IMR-90 (cell line): ENCODE measurements at regions not wholly inside any gene's neighbourhood (a gene's known extent, or its start where the extent isn't known, plus 50 kb on each side); places are given as distances from the start of the nearest gene placed in this dataset.

Experiments used
- ATAC-seq: fragments of 200-7000 bp; cut with Tn5 transposase; 2 replicates; pipeline ENCODE4 v1.9.1; 2020; ENCODE audit warnings: low read depth, mild to moderate bottlenecking, moderate library complexity
- BruUV-seq: library from RNA; stranded (reverse); fragments of 400-500 nt; replicated peaks from 2 replicates; lab custom pipeline; 2021; lab: Mats Ljungman, UMichigan
- CTCF ChIA-PET: fragments of 300-600 bp; formaldehyde crosslinking; extraction: SDS; loops from one replicate; lab custom pipeline; 2021; ENCODE audit warnings: antibody characterized with exemption; lab: Yijun Ruan, JAX
- POLR2A ChIA-PET: fragments of 300-600 bp; sonication (Branson Sonifier 250); formaldehyde crosslinking; loops from one replicate; lab custom pipeline; 2022; ENCODE audit warnings: antibody characterized with exemption; ENCODE audit not compliant: unreplicated experiment; lab: Charles Lee
- DNase-seq: peaks from one replicate; pipeline ENCODE4 v3.0.0; 2013
- H2AFZ ChIP-seq: replicated peaks from 2 replicates; pipeline ENCODE3; 2013; ENCODE audit warnings: low read length, mild to moderate bottlenecking; ENCODE audit not compliant: poor library complexity
- H2AK5ac ChIP-seq: 2 replicates; pipeline ENCODE4 v1.6.1; 2013; ENCODE audit warnings: low read depth, low read length, inconsistent platforms
- H2AK9ac ChIP-seq: replicated peaks from 2 replicates; pipeline ENCODE3; 2013; ENCODE audit warnings: mild to moderate bottlenecking, low read depth, low read length, moderate library complexity; ENCODE audit not compliant: poor library complexity
- H2BK120ac ChIP-seq: 2 replicates; pipeline ENCODE4 v1.6.1; 2013; ENCODE audit warnings: low read depth, low read length, inconsistent platforms
- H2BK15ac ChIP-seq: 3 replicates; pipeline ENCODE4 v1.6.1; 2013; ENCODE audit warnings: low read depth, low read length, inconsistent platforms
- H2BK20ac ChIP-seq: 2 replicates; pipeline ENCODE4 v1.6.1; 2013; ENCODE audit warnings: low read depth, mild to moderate bottlenecking, inconsistent platforms, low read length, moderate library complexity
- H2BK5ac ChIP-seq: 2 replicates; pipeline ENCODE4 v1.6.1; 2013; ENCODE audit warnings: mild to moderate bottlenecking, low read depth, low read length, inconsistent platforms; ENCODE audit not compliant: poor library complexity, severe bottlenecking
- H3K14ac ChIP-seq: replicated peaks from 2 replicates; pipeline ENCODE4 v1.6.1; 2013; ENCODE audit warnings: low read depth, low read length, inconsistent platforms
- H3K18ac ChIP-seq: 2 replicates; pipeline ENCODE4 v1.6.1; 2013; ENCODE audit warnings: low read depth, low read length, control low read depth
- H3K23ac ChIP-seq: 2 replicates; pipeline ENCODE4 v1.6.1; 2013; ENCODE audit warnings: low read depth, low read length, inconsistent platforms
- H3K27ac ChIP-seq: 2 replicates; pipeline ENCODE4 v1.5.1; 2013; ENCODE audit warnings: mild to moderate bottlenecking, control low read depth, low read length; ENCODE audit not compliant: insufficient read depth
- H3K27me3 ChIP-seq: 2 replicates; pipeline ENCODE4 v1.6.1; 2013; ENCODE audit warnings: low read length; ENCODE audit not compliant: control insufficient read depth, insufficient read depth
- H3K36me3 ChIP-seq: 2 replicates; pipeline ENCODE4 v1.6.1; 2013; ENCODE audit warnings: low read length, mixed read lengths; ENCODE audit not compliant: control insufficient read depth, insufficient read depth
- H3K4ac ChIP-seq: 2 replicates; pipeline ENCODE4 v1.6.1; 2013; ENCODE audit warnings: low read depth, low read length, inconsistent platforms
- H3K4me1 ChIP-seq: 2 replicates; pipeline ENCODE4 v1.6.1; 2013; ENCODE audit warnings: low read length, mixed read lengths; ENCODE audit not compliant: control insufficient read depth, insufficient read depth
- H3K4me2 ChIP-seq: 2 replicates; pipeline ENCODE4 v1.6.1; 2013; ENCODE audit warnings: low read depth, mild to moderate bottlenecking, control low read depth, low read length, moderate library complexity
- H3K4me3 ChIP-seq: 2 replicates; pipeline ENCODE4 v1.5.1; 2013; ENCODE audit warnings: low read depth, mild to moderate bottlenecking, control low read depth, low read length, moderate library complexity; ENCODE audit not compliant: insufficient read depth
- H3K56ac ChIP-seq: 2 replicates; pipeline ENCODE4 v1.6.1; 2013; ENCODE audit warnings: low read length, inconsistent platforms; ENCODE audit not compliant: insufficient read depth; ENCODE audit errors: extremely low read depth
- H3K79me1 ChIP-seq, 2 experiments: 2 replicates each; pipeline ENCODE4 v1.6.1; 2013; ENCODE audit warnings: low read length in 2 of 2, inconsistent platforms in 1 of 2, low read depth in 1 of 2
- H3K9ac ChIP-seq: 2 replicates; pipeline ENCODE4 v1.6.1; 2013; ENCODE audit warnings: low read depth, low read length, control low read depth
- H3K9me1 ChIP-seq: 2 replicates; pipeline ENCODE4 v1.6.1; 2013; ENCODE audit warnings: low read length, inconsistent platforms; ENCODE audit not compliant: insufficient read depth
- H3K9me3 ChIP-seq: 2 replicates; pipeline ENCODE4 v1.6.1; 2013; ENCODE audit warnings: low read length; ENCODE audit not compliant: control insufficient read depth, insufficient read depth
- H4K20me1 ChIP-seq: 2 replicates; pipeline ENCODE4 v1.6.1; 2013; ENCODE audit warnings: low read length, inconsistent platforms; ENCODE audit not compliant: insufficient read depth
- H4K5ac ChIP-seq: 2 replicates; pipeline ENCODE4 v1.6.1; 2013; ENCODE audit warnings: mild to moderate bottlenecking, low read depth, low read length, control low read depth
- H4K8ac ChIP-seq, 2 experiments: 2 replicates each; pipeline ENCODE4 v1.6.1; 2013; ENCODE audit warnings: low read depth in 2 of 2, low read length in 2 of 2, control low read depth in 1 of 2, inconsistent platforms in 1 of 2
- H4K91ac ChIP-seq: 2 replicates; pipeline ENCODE4 v1.6.1; 2013; ENCODE audit warnings: low read depth, low read length, inconsistent platforms; ENCODE audit not compliant: insufficient read depth
- BHLHE40 ChIP-seq: fragments of 150-350 bp; IDR thresholded peaks from 2 replicates; pipeline ENCODE4 v1.6.1; 2016; ENCODE audit warnings: mild to moderate bottlenecking, low read depth, low read length
- CEBPB ChIP-seq: IDR thresholded peaks from 2 replicates; pipeline ENCODE4 v1.6.1; 2012; ENCODE audit warnings: low read depth, low read length, improper control_type of control experiment
- CHD1 ChIP-seq: IDR thresholded peaks from 2 replicates; pipeline ENCODE4 v1.6.1; 2012; ENCODE audit warnings: low read depth, low read length, improper control_type of control experiment
- FOS ChIP-seq: fragments of 150-350 bp; IDR thresholded peaks from 2 replicates; pipeline ENCODE4 v1.6.1; 2016; ENCODE audit warnings: low read depth, low read length
- MAFK ChIP-seq: IDR thresholded peaks from 2 replicates; pipeline ENCODE4 v1.6.1; 2012; ENCODE audit warnings: low read depth, low read length, improper control_type of control experiment
- MAZ ChIP-seq: IDR thresholded peaks from 2 replicates; pipeline ENCODE4 v1.6.1; 2012; ENCODE audit warnings: low read depth, mild to moderate bottlenecking, low read length, improper control_type of control experiment, moderate library complexity, borderline replicate concordance
- MXI1 ChIP-seq: IDR thresholded peaks from 2 replicates; pipeline ENCODE4 v1.6.1; 2012; ENCODE audit warnings: low read depth, mild to moderate bottlenecking, low read length, moderate library complexity, borderline replicate concordance
- NFE2L2 ChIP-seq: fragments of 150-350 bp; IDR thresholded peaks from 2 replicates; pipeline ENCODE4 v1.6.1; 2016; ENCODE audit warnings: low read depth, mild to moderate bottlenecking, low read length
- POLR2A ChIP-seq: IDR thresholded peaks from 2 replicates; pipeline ENCODE4 v1.6.1; 2012; ENCODE audit warnings: mild to moderate bottlenecking, low read depth, low read length
- RAD21 ChIP-seq: IDR thresholded peaks from 2 replicates; pipeline ENCODE4 v1.6.1; 2012; ENCODE audit warnings: low read length, improper control_type of control experiment
- RCOR1 ChIP-seq: IDR thresholded peaks from 2 replicates; pipeline ENCODE4 v1.6.1; 2012; ENCODE audit warnings: mild to moderate bottlenecking, low read length, improper control_type of control experiment; ENCODE audit not compliant: insufficient replicate concordance
- RFX5 ChIP-seq: IDR thresholded peaks from 2 replicates; pipeline ENCODE4 v1.8.0; 2012; ENCODE audit warnings: low read depth, mild to moderate bottlenecking, low read length, moderate library complexity
- SMC3 ChIP-seq: fragments of 150-350 bp; IDR thresholded peaks from 2 replicates; pipeline ENCODE4 v1.6.1; 2016; ENCODE audit warnings: low read depth, mild to moderate bottlenecking, antibody characterized with exemption, low read length, moderate library complexity
- USF2 ChIP-seq: fragments of 150-350 bp; IDR thresholded peaks from 2 replicates; pipeline ENCODE4 v1.6.1; 2017; ENCODE audit warnings: mild to moderate bottlenecking, antibody characterized with exemption, low read length, low read depth
- WGBS, 2 experiments: methylation state at CpG; one replicate each; pipeline versions ENCODE4 v1.1.5 to v1.1.7; 2013; ENCODE audit warnings: missing lambda C conversion rate in 2 of 2; ENCODE audit not compliant: insufficient read length in 1 of 2; ENCODE audit errors: extremely low coverage in 2 of 2; 5-methylcytosine and 5-hydroxymethylcytosine counted together
- dilution Hi-C: fragments of 300-500 bp; cut with HindIII; formaldehyde crosslinking; loops from one replicate; pipeline ENCODE4 v1.14.3; 2018; ENCODE audit warnings: low sequenced_read_pairs; ENCODE audit not compliant: unreplicated experiment
- in situ Hi-C: fragments of 300-500 bp; cut with MboI; formaldehyde crosslinking; loops from 3 replicates; pipeline ENCODE4 v1.14.3; 2019; ENCODE audit warnings: low sequenced_read_pairs, inconsistent platforms, mixed read lengths
- intact Hi-C: fragments of 100-400 bp; cut with micrococcal nuclease; formaldehyde crosslinking; loops from 2 replicates; pipeline ENCODE4 v1.10.0; 2022
- TF ChIP-seq, protein P1 (sequence below): conservative IDR thresholded peaks from 2 replicates; pipeline ENCODE4 v1.5.1; 2012; ENCODE audit warnings: mild to moderate bottlenecking, low read depth, low read length, improper control_type of control experiment
- TF ChIP-seq, protein P2 (sequence below): fragments of 150-350 bp; IDR thresholded peaks from 2 replicates; pipeline ENCODE4 v1.6.1; 2016; ENCODE audit warnings: low read depth, mild to moderate bottlenecking, low read length, moderate library complexity, borderline replicate concordance

DNA sequence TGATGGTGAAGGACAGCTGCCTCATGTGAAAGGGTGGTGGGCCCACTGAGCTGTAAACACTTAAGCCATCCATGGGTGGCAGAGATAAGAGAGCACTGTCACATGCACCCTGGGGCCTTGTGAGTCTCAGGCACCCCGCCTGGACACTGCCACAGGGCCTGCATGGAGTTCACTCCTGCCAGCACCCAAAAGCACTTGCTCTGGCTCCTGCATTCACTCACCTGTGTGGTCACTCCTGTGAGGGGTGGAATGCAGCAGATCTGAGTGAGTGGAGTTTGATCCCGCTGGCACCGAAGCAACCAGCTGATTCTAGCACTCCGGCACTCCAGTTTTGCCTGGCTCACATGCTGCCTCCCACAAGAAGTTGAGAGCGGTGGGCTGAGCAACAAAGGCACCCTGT lies 1142.1 kb upstream of the PRMT6 start:
- Histone ChIP-seq H4K20me1 (no peaks in the 10 kb centered on the region), H3K36me3 (no peaks in the 10 kb centered on the region), H3K79me1 (no peaks in the 10 kb centered on the region), H3K9me3 (peaks cover 20% of the 10 kb centered on the region), H3K23ac (no peak overlapping the region), H2BK120ac (no peak overlapping the region), H3K9ac (no peak overlapping the region), H4K8ac (no peak overlapping the region), H4K5ac (no peak overlapping the region), H3K4me1 (no peaks in the 10 kb centered on the region), H3K18ac (no peak overlapping the region), H2BK5ac (no peak overlapping the region), H3K56ac (no peak overlapping the region), H3K9me1 (no peaks in the 10 kb centered on the region), H2BK20ac (no peak overlapping the region), H4K91ac (no peak overlapping the region), H3K4ac (no peak overlapping the region), H3K4me3 (no peak overlapping the region), H3K27ac (no peak overlapping the region), H3K27me3 (no peaks in the 10 kb centered on the region), H3K4me2 (no peak overlapping the region), H2AK9ac (no peak overlapping the region), H2AK5ac (no peak overlapping the region), H3K14ac (no peak overlapping the region), H2BK15ac (no peak overlapping the region), H2AFZ (no peak overlapping the region)
- TF ChIP-seq FOS (no peak), MXI1 (no peak), MAFK (no peak), CEBPB (no peak), CHD1 (no peak), BHLHE40 (no peak), USF2 (no peak), RFX5 (no peak), RAD21 (no peak), RCOR1 (no peak), NFE2L2 (no peak), POLR2A (no peak), SMC3 (no peak), MAZ (no peak)
- TF ChIP-seq, protein P1, sequence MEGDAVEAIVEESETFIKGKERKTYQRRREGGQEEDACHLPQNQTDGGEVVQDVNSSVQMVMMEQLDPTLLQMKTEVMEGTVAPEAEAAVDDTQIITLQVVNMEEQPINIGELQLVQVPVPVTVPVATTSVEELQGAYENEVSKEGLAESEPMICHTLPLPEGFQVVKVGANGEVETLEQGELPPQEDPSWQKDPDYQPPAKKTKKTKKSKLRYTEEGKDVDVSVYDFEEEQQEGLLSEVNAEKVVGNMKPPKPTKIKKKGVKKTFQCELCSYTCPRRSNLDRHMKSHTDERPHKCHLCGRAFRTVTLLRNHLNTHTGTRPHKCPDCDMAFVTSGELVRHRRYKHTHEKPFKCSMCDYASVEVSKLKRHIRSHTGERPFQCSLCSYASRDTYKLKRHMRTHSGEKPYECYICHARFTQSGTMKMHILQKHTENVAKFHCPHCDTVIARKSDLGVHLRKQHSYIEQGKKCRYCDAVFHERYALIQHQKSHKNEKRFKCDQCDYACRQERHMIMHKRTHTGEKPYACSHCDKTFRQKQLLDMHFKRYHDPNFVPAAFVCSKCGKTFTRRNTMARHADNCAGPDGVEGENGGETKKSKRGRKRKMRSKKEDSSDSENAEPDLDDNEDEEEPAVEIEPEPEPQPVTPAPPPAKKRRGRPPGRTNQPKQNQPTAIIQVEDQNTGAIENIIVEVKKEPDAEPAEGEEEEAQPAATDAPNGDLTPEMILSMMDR = no peak
- TF ChIP-seq, protein P2, sequence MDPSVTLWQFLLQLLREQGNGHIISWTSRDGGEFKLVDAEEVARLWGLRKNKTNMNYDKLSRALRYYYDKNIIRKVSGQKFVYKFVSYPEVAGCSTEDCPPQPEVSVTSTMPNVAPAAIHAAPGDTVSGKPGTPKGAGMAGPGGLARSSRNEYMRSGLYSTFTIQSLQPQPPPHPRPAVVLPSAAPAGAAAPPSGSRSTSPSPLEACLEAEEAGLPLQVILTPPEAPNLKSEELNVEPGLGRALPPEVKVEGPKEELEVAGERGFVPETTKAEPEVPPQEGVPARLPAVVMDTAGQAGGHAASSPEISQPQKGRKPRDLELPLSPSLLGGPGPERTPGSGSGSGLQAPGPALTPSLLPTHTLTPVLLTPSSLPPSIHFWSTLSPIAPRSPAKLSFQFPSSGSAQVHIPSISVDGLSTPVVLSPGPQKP = no peak
- no TSS peak for BruUV-seq
- dilution Hi-C loops = no loop called here
- ATAC-seq = no peak
- ChIA-PET CTCF (no interaction called here), POLR2A (no interaction called here)
- whole genome bisulfite sequencing, 2 experiments = no CpG with 5 or more reads among the region's 5 CpGs
- in situ Hi-C loops = no loop called here
- intact Hi-C loops = no loop called here
- DNase-seq = no peak
